ENCODE measurements at regions not wholly inside any gene's neighbourhood (a gene's known extent, or its start where the extent isn't known, plus 50 kb on each side); places are given as distances from the start of the nearest gene placed in this dataset.

DNA sequence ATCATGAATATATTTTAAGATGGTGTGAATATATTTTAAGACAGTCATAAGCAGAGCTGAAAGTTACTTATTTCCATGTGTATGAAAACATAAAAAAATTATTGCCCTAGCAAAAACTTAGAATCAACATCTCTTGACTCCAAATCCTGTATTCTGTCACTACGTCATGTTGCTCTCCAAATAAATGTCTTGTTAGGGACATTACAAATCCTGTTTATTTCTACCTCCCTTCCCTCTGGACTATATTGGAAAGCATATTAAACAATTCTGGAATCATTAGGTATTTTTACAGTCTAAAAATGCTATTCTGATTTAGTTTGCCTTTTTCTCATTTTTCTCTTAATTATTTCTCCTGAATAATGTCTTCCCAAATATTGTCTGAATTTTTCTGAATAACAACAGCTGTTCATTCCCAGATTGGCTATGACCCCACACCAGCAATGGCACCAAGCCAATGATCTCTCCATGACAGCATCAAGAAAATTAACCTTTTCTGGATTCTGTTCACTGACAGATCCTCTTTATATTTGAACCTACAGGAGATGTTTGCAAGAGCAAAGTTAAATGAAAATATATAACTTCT, 523.1 kb downstream of the IQCM start:
- Histone ChIP-seq H3K14ac (ENCODE audit: low read length) (no peak overlapping the region), H4K91ac (ENCODE audit: low read depth, low read length) (no peak overlapping the region), H2BK120ac (ENCODE audit: insufficient read depth, low read length, poor library complexity) (no peak overlapping the region), H4K12ac (ENCODE audit: low read depth, low read length) (no peak overlapping the region), H3K9ac (ENCODE audit: low read length) (no peak overlapping the region), H3K4me3 (ENCODE audit: low read depth, low read length) (no peak overlapping the region), H3K79me1 (ENCODE audit: low read length) (no peaks in the 10 kb centered on the region), H3K18ac (ENCODE audit: low read length) (no peak overlapping the region), H2BK12ac (ENCODE audit: low read length) (no peak overlapping the region), H3K27ac (ENCODE audit: low read depth, low read length) (no peak overlapping the region), H2BK5ac (ENCODE audit: low read depth, low read length, poor library complexity) (no peak overlapping the region), H2AFZ (ENCODE audit: insufficient read depth, low read length, poor library complexity) (no peak overlapping the region), H3K4me2 (ENCODE audit: low read length) (no peak overlapping the region), H3K27me3 (ENCODE audit: insufficient read depth, low read length) (no peaks in the 10 kb centered on the region), H3K4ac (ENCODE audit: low read depth, low read length) (no peak overlapping the region), H3K9me3 (ENCODE audit: insufficient read depth, low read depth, low read length) (no peaks in the 10 kb centered on the region), H3K36me3 (ENCODE audit: control insufficient read depth in 1 of 2, insufficient read depth in 2 of 2, low read length in 2 of 2) (no peaks in the 10 kb centered on the region), H4K8ac (ENCODE audit: low read depth, low read length) (no peak overlapping the region), H3K4me1 (ENCODE audit: control insufficient read depth in 1 of 2, insufficient read depth in 2 of 2, low read length in 2 of 2) (no peaks in the 10 kb centered on the region), H2AK5ac (ENCODE audit: low read length) (no peak overlapping the region), H3K23ac (ENCODE audit: low read length) (no peak overlapping the region), H3K79me2 (ENCODE audit: control insufficient read depth, insufficient read depth, low read length, poor library complexity) (no peaks in the 10 kb centered on the region)
- WGBS (ENCODE audit: extremely low coverage, insufficient coverage, insufficient read length) = no CpG with 5 or more reads among the region's 1 CpG
- no peak for DNase-seq

DNA sequence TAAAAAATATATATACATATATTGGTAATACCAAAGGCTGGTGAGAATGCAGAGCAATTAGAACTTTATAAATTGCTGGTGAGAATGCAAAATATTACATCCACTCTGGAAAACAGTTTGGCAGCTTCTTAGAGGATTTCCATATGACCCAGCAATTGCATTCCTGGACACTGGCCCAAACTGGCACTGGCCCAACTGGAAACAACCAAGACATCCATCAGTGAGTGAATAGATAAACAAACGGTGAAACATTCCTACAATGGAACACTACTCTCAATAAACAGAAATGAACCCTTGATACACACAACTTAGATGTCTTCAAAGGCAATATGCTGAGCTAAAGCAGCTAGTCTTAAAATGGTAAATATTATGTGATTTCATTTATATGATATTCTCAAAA, 524.2 kb downstream of the IQCM start:
- WGBS (ENCODE audit: extremely low coverage, insufficient coverage, insufficient read length) = no CpG with 5 or more reads among the region's 1 CpG

DNA sequence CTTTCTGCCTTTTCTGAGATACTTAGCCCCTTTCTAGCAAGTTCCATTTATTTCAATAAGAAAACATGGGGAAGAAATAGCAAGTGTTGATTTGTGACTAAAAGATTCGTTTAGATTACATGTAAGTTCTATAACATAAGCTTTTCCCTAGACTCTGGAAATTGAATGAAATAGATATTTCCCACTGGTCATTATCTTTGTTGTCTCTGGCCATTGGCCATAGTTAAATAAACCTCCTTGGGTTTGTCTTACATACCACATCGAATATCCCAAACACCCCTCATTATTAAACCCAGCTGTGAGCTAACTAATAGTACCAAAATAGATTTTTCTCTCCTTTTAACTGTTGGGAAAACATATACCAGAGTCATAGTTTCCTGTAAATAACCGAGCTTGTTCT, 534.8 kb downstream of the IQCM start:
- no peak overlapping the region for H3K4me3 ChIP-seq (ENCODE audit: low read depth, low read length)
- H3K4me1 ChIP-seq (ENCODE audit: control insufficient read depth in 1 of 2, insufficient read depth in 2 of 2, low read length in 2 of 2) = no peaks in the 10 kb centered on the region
- H3K79me2 ChIP-seq (ENCODE audit: control insufficient read depth, insufficient read depth, low read length, poor library complexity) = no peaks in the 10 kb centered on the region
- H3K36me3 ChIP-seq (ENCODE audit: control insufficient read depth in 1 of 2, insufficient read depth in 2 of 2, low read length in 2 of 2) = no peaks in the 10 kb centered on the region
- H2BK5ac ChIP-seq (ENCODE audit: low read depth, low read length, poor library complexity) = no peak overlapping the region
- no peak overlapping the region for H3K27ac ChIP-seq (ENCODE audit: low read depth, low read length)
- no peak overlapping the region for H2AK5ac ChIP-seq (ENCODE audit: low read length)
- no peak overlapping the region for H4K12ac ChIP-seq (ENCODE audit: low read depth, low read length)
- H2AFZ ChIP-seq (ENCODE audit: insufficient read depth, low read length, poor library complexity) = no peak overlapping the region
- H3K14ac ChIP-seq (ENCODE audit: low read length) = no peak overlapping the region
- H3K4me2 ChIP-seq (ENCODE audit: low read length) = no peak overlapping the region
- no peak overlapping the region for H3K18ac ChIP-seq (ENCODE audit: low read length)
- H3K4ac ChIP-seq (ENCODE audit: low read depth, low read length) = no peak overlapping the region
- H2BK12ac ChIP-seq (ENCODE audit: low read length) = no peak overlapping the region
- no peak overlapping the region for H2BK120ac ChIP-seq (ENCODE audit: insufficient read depth, low read length, poor library complexity)
- H3K9ac ChIP-seq (ENCODE audit: low read length) = no peak overlapping the region
- H4K91ac ChIP-seq (ENCODE audit: low read depth, low read length) = no peak overlapping the region
- no peaks in the 10 kb centered on the region for H3K79me1 ChIP-seq (ENCODE audit: low read length)
- H3K23ac ChIP-seq (ENCODE audit: low read length) = no peak overlapping the region
- no peak overlapping the region for H4K8ac ChIP-seq (ENCODE audit: low read depth, low read length)
- no peak for DNase-seq
- no CpG with 5 or more reads among the region's 3 CpGs for WGBS (ENCODE audit: extremely low coverage, insufficient coverage, insufficient read length)
- no peaks in the 10 kb centered on the region for H3K27me3 ChIP-seq (ENCODE audit: insufficient read depth, low read length)
- H3K9me3 ChIP-seq (ENCODE audit: insufficient read depth, low read depth, low read length) = no peaks in the 10 kb centered on the region

More for the DNA sequence above, 524.2 kb downstream of the IQCM start:
- Histone ChIP-seq H2BK120ac (ENCODE audit: insufficient read depth, low read length, poor library complexity) (no peak overlapping the region), H4K8ac (ENCODE audit: low read depth, low read length) (no peak overlapping the region), H3K4me2 (ENCODE audit: low read length) (no peak overlapping the region), H3K27me3 (ENCODE audit: insufficient read depth, low read length) (no peaks in the 10 kb centered on the region), H3K79me2 (ENCODE audit: control insufficient read depth, insufficient read depth, low read length, poor library complexity) (no peaks in the 10 kb centered on the region), H3K18ac (ENCODE audit: low read length) (no peak overlapping the region), H3K27ac (ENCODE audit: low read depth, low read length) (no peak overlapping the region), H2BK12ac (ENCODE audit: low read length) (no peak overlapping the region), H3K4me1 (ENCODE audit: control insufficient read depth in 1 of 2, insufficient read depth in 2 of 2, low read length in 2 of 2) (no peaks in the 10 kb centered on the region), H3K14ac (ENCODE audit: low read length) (no peak overlapping the region), H3K9ac (ENCODE audit: low read length) (no peak overlapping the region), H4K91ac (ENCODE audit: low read depth, low read length) (no peak overlapping the region), H3K79me1 (ENCODE audit: low read length) (no peaks in the 10 kb centered on the region), H3K36me3 (ENCODE audit: control insufficient read depth in 1 of 2, insufficient read depth in 2 of 2, low read length in 2 of 2) (no peaks in the 10 kb centered on the region), H3K4me3 (ENCODE audit: low read depth, low read length) (no peak overlapping the region), H2BK5ac (ENCODE audit: low read depth, low read length, poor library complexity) (no peak overlapping the region), H3K9me3 (ENCODE audit: insufficient read depth, low read depth, low read length) (no peaks in the 10 kb centered on the region), H2AFZ (ENCODE audit: insufficient read depth, low read length, poor library complexity) (no peak overlapping the region), H3K4ac (ENCODE audit: low read depth, low read length) (no peak overlapping the region), H3K23ac (ENCODE audit: low read length) (no peak overlapping the region), H2AK5ac (ENCODE audit: low read length) (no peak overlapping the region), H4K12ac (ENCODE audit: low read depth, low read length) (no peak overlapping the region)
- DNase-seq = no peak

DNA sequence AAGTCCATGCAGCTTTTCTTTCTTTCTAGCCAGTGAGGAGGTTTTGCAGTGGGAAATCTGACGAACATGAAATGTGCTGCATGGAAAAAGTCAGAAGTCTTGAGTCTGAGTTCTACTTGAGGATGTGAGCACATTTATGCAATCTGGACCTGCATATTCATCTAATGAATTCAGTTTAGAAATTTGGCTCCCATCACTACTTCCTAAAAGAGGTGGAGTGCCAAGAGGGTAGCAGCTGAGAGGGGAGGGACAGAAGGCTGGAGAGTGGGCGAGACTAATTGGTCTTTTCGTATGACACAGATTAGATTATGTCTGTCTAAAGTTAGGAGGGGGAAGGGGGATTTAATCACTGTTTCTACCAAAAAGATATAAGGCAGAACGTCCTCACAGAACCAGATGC, 535.9 kb downstream of the IQCM start:
- no peak overlapping the region for H2BK120ac ChIP-seq (ENCODE audit: insufficient read depth, low read length, poor library complexity)
- WGBS (ENCODE audit: extremely low coverage, insufficient coverage, insufficient read length) = no CpG with 5 or more reads among the region's 4 CpGs
- H2AFZ ChIP-seq (ENCODE audit: insufficient read depth, low read length, poor library complexity) = no peak overlapping the region
- H2AK5ac ChIP-seq (ENCODE audit: low read length) = no peak overlapping the region
- H3K27me3 ChIP-seq (ENCODE audit: insufficient read depth, low read length) = no peaks in the 10 kb centered on the region
- H3K36me3 ChIP-seq (ENCODE audit: control insufficient read depth in 1 of 2, insufficient read depth in 2 of 2, low read length in 2 of 2) = no peaks in the 10 kb centered on the region
- no peak overlapping the region for H2BK12ac ChIP-seq (ENCODE audit: low read length)
- H4K12ac ChIP-seq (ENCODE audit: low read depth, low read length) = no peak overlapping the region
- H2BK5ac ChIP-seq (ENCODE audit: low read depth, low read length, poor library complexity) = no peak overlapping the region
- no peak overlapping the region for H3K9ac ChIP-seq (ENCODE audit: low read length)
- no peak overlapping the region for H3K14ac ChIP-seq (ENCODE audit: low read length)
- H4K91ac ChIP-seq (ENCODE audit: low read depth, low read length) = no peak overlapping the region
- no peak overlapping the region for H3K4me3 ChIP-seq (ENCODE audit: low read depth, low read length)
- H3K4me2 ChIP-seq (ENCODE audit: low read length) = no peak overlapping the region
- no peak overlapping the region for H3K18ac ChIP-seq (ENCODE audit: low read length)
- H4K8ac ChIP-seq (ENCODE audit: low read depth, low read length) = no peak overlapping the region
- no peak overlapping the region for H3K4ac ChIP-seq (ENCODE audit: low read depth, low read length)
- no peaks in the 10 kb centered on the region for H3K79me1 ChIP-seq (ENCODE audit: low read length)
- no peak for DNase-seq
- H3K79me2 ChIP-seq (ENCODE audit: control insufficient read depth, insufficient read depth, low read length, poor library complexity) = no peaks in the 10 kb centered on the region
- H3K9me3 ChIP-seq (ENCODE audit: insufficient read depth, low read depth, low read length) = no peaks in the 10 kb centered on the region
- no peak overlapping the region for H3K23ac ChIP-seq (ENCODE audit: low read length)
- H3K27ac ChIP-seq (ENCODE audit: low read depth, low read length) = no peak overlapping the region
- H3K4me1 ChIP-seq (ENCODE audit: control insufficient read depth in 1 of 2, insufficient read depth in 2 of 2, low read length in 2 of 2) = no peaks in the 10 kb centered on the region

All from trophoblast cell (in vitro differentiated cells and primary cell).